HepG2 (cell line): ENCODE measurements at regions not wholly inside any gene's neighbourhood (a gene's known extent, or its start where the extent isn't known, plus 50 kb on each side); places are given as distances from the start of the nearest gene placed in this dataset.

Source experiments
- ATAC-seq: fragments of 200-7000 bp; cut with Tn5 transposase; 3 replicates; pipeline ENCODE4 v1.9.1; 2020; ENCODE audit warnings: mild to moderate bottlenecking, moderate library complexity
- BruUV-seq: library from RNA; stranded (reverse); fragments of 400-500 nt; replicated peaks from 2 replicates; lab custom pipeline; 2021; lab: Mats Ljungman, UMichigan
- CTCF ChIA-PET: fragments of 300-600 bp; formaldehyde crosslinking; extraction: SDS; loops from one replicate; lab custom pipeline; 2021; ENCODE audit warnings: low total read pairs, inconsistent platforms, low intra/inter-chr PET ratio; lab: Yijun Ruan, JAX
- POLR2A ChIA-PET: fragments of 350-600 bp; sonication (Branson Sonifier 250); formaldehyde crosslinking; loops from one replicate; lab custom pipeline; 2020; ENCODE audit warnings: antibody characterized with exemption, inconsistent platforms; lab: Yijun Ruan, JAX
- DNase-seq: peaks from one replicate; pipeline ENCODE4 v3.0.0-alpha.2; 2015; ENCODE audit warnings: low spot score
- FAIRE-seq: peaks from 3 replicates; lab custom pipeline; 2011; peaks lifted over from hg19 to GRCh38; lab: Jason Lieb, UNC
- H2AFZ ChIP-seq: one replicate; pipeline ENCODE4 v1.6.1; 2011; ENCODE audit warnings: low read length, inconsistent platforms
- H3K27ac ChIP-seq: fragments of 300-600 bp; 3 replicates; pipeline ENCODE4 v1.8.0; 2011; ENCODE audit warnings: mixed run types, mild to moderate bottlenecking, mixed read lengths, low read length, inconsistent platforms; ENCODE audit not compliant: insufficient read depth; ENCODE audit errors: extremely low read length
- H3K27me3 ChIP-seq, 2 experiments: fragments of 200-600 bp in 1 of 2; 2 replicates in 1 of 2; 3 replicates in 1 of 2; pipeline versions ENCODE4 v1.6.0 to v1.8.0; 2011; ENCODE audit warnings: low read length in 2 of 2, mild to moderate bottlenecking in 2 of 2, moderate library complexity in 2 of 2, inconsistent platforms in 1 of 2; ENCODE audit not compliant: insufficient read depth in 2 of 2, control insufficient read depth in 1 of 2
- H3K36me3 ChIP-seq, 2 experiments: fragments of 200-600 bp in 1 of 2; replicated peaks in 1 of 2; 2 replicates in 1 of 2; 3 replicates in 1 of 2; pipeline versions ENCODE4 v1.5.1 to v1.8.0; 2011; ENCODE audit warnings: low read length in 2 of 2, inconsistent platforms in 1 of 2; ENCODE audit not compliant: insufficient read depth in 2 of 2, control insufficient read depth in 1 of 2
- H3K4me1 ChIP-seq: 2 replicates; pipeline ENCODE4 v1.5.1; 2012; ENCODE audit warnings: low read length, inconsistent platforms; ENCODE audit not compliant: insufficient read depth
- H3K4me2 ChIP-seq: 2 replicates; pipeline ENCODE4 v1.6.0; 2011; ENCODE audit warnings: low read depth, low read length, inconsistent platforms
- H3K4me3 ChIP-seq, 3 experiments: fragments of 200-600 bp in 1 of 3; sonication (generic), shearing (Covaris generic) in 1 of 3; replicated peaks in 1 of 3; 2 replicates each; pipeline ENCODE4 v1.5.1; 2011 to 2016; ENCODE audit warnings: low read length in 3 of 3, inconsistent platforms in 2 of 3, low read depth in 2 of 3, mild to moderate bottlenecking in 2 of 3, control low read depth in 1 of 3, mixed read lengths in 1 of 3; ENCODE audit not compliant: insufficient read depth in 1 of 3
- H3K79me2 ChIP-seq: one replicate; pipeline ENCODE4 v1.6.1; 2011; ENCODE audit warnings: low read length, inconsistent platforms; ENCODE audit not compliant: insufficient read depth
- H3K9ac ChIP-seq: 2 replicates; pipeline ENCODE4 v1.6.0; 2011; ENCODE audit warnings: mild to moderate bottlenecking, low read depth, low read length, inconsistent platforms; ENCODE audit not compliant: insufficient read depth
- H3K9me3 ChIP-seq: 2 replicates; pipeline ENCODE4 v1.5.1; 2012; ENCODE audit warnings: mild to moderate bottlenecking, low read length
- H4K20me1 ChIP-seq: 2 replicates; pipeline ENCODE4 v1.6.0; 2011; ENCODE audit warnings: inconsistent platforms, mild to moderate bottlenecking, low read length, moderate library complexity; ENCODE audit not compliant: insufficient read depth
- FOXM1 ChIP-seq: sonication (generic); formaldehyde crosslinking; IDR thresholded peaks from 2 replicates; pipeline ENCODE4 v1.5.0; 2020; ENCODE audit warnings: missing genetic modification reagents
- HBP1 ChIP-seq: IDR thresholded peaks from 2 replicates; pipeline ENCODE4 v1.6.1; 2016; ENCODE audit warnings: low read depth, control low read depth
- HNRNPLL ChIP-seq: fragments of 200-400 bp; formaldehyde crosslinking; IDR thresholded peaks from 2 replicates; pipeline ENCODE4 v1.6.1; 2017; ENCODE audit warnings: mild to moderate bottlenecking, low read depth, low read length; ENCODE audit not compliant: poor library complexity, severe bottlenecking
- KDM6A ChIP-seq: IDR thresholded peaks from 2 replicates; pipeline ENCODE4 v1.6.1; 2016; ENCODE audit warnings: low read depth
- MLLT10 ChIP-seq: sonication (generic); formaldehyde crosslinking; IDR thresholded peaks from 2 replicates; pipeline ENCODE4 v1.4.0; 2020; ENCODE audit warnings: missing genetic modification reagents
- MZF1 ChIP-seq: sonication (generic); formaldehyde crosslinking; IDR thresholded peaks from 2 replicates; pipeline ENCODE4 v1.8.1; 2023; ENCODE audit warnings: mild to moderate bottlenecking, missing genetic modification reagents, borderline replicate concordance
- PATZ1 ChIP-seq: sonication (generic); formaldehyde crosslinking; IDR thresholded peaks from 2 replicates; pipeline ENCODE4 v1.4.0; 2020; ENCODE audit warnings: missing genetic modification reagents
- SALL1 ChIP-seq: sonication (generic); formaldehyde crosslinking; IDR thresholded peaks from 2 replicates; pipeline ENCODE4 v1.8.0; 2022; ENCODE audit warnings: mild to moderate bottlenecking, missing genetic modification reagents
- TAF15 ChIP-seq: fragments of 200-400 bp; formaldehyde crosslinking; IDR thresholded peaks from one replicate; pipeline ENCODE4 v1.6.1; 2018; ENCODE audit warnings: mild to moderate bottlenecking, low read depth, low read length; ENCODE audit not compliant: poor library complexity, severe bottlenecking
- U2AF2 ChIP-seq: fragments of 200-400 bp; formaldehyde crosslinking; IDR thresholded peaks from 2 replicates; pipeline ENCODE4 v1.6.1; 2017; ENCODE audit warnings: low read depth, mild to moderate bottlenecking, low read length
- ZNF143 ChIP-seq: sonication (generic); formaldehyde crosslinking; IDR thresholded peaks from 2 replicates; pipeline ENCODE4 v1.4.0; 2020; ENCODE audit warnings: missing genetic modification reagents
- ZNF503 ChIP-seq: sonication (generic); formaldehyde crosslinking; IDR thresholded peaks from 2 replicates; pipeline ENCODE4 v1.4.0; 2020; ENCODE audit warnings: missing genetic modification reagents
- ZNF576 ChIP-seq: sonication (generic); formaldehyde crosslinking; IDR thresholded peaks from 2 replicates; pipeline ENCODE4 v1.4.0; 2020; ENCODE audit warnings: mild to moderate bottlenecking, missing genetic modification reagents
- WGBS: methylation state at CpG from one replicate; pipeline ENCODE4 v1.1.6; 2017; ENCODE audit warnings: low lambda C conversion rate; 5-methylcytosine and 5-hydroxymethylcytosine counted together
- in situ Hi-C: cut with HindIII; loops from 2 replicates; pipeline ENCODE4 v1.10.0; 2017; ENCODE audit warnings: low pct_unique_long_range_greater_than_20kb; ENCODE audit not compliant: extremely low pct_ligation_motif_present
- intact Hi-C: fragments of 100-400 bp; cut with micrococcal nuclease; formaldehyde crosslinking; loops from one replicate; pipeline ENCODE4 v1.10.0; 2022; ENCODE audit not compliant: unreplicated experiment

- ChIA-PET POLR2A (no interaction called here), CTCF (no interaction called here)
- Histone ChIP-seq H3K4me1 (no peaks in the 10 kb centered on the region), H3K36me3 (no peaks in the 10 kb centered on the region), H3K4me3 (no peak overlapping the region), H3K79me2 (no peaks in the 10 kb centered on the region), H3K4me2 (no peak overlapping the region), H3K9me3 (no peaks in the 10 kb centered on the region), H4K20me1 (no peaks in the 10 kb centered on the region), H3K9ac (no peak overlapping the region), H3K27me3 (no peaks in the 10 kb centered on the region), H3K27ac (no peak overlapping the region), H2AFZ (no peak overlapping the region)
- DNase-seq: no peak
- intact Hi-C loops (no loop called here), in situ Hi-C loops (no loop called here)
- ATAC-seq: no peak
- TF ChIP-seq ZNF143 (CRISPR knock-in tag): no peak
- no peak for TF ChIP-seq ZNF503 (CRISPR knock-in tag)
- TF ChIP-seq MZF1 (CRISPR knock-in tag): no peak
- no peak for TF ChIP-seq HBP1 (CRISPR knock-in tag)
- no peak for TF ChIP-seq TAF15
- no peak for TF ChIP-seq SALL1 (CRISPR knock-in tag)
- no peak for TF ChIP-seq ZNF576 (CRISPR knock-in tag)
- no peak for TF ChIP-seq FOXM1 (CRISPR knock-in tag)
- TF ChIP-seq PATZ1: no peak
- TF ChIP-seq U2AF2: no peak
- TF ChIP-seq MLLT10: no peak
- no peak for TF ChIP-seq KDM6A (CRISPR knock-in tag)
- no peak for TF ChIP-seq HNRNPLL
- BruUV-seq: no TSS peak
- WGBS: 0% methylated on average over 1 of the region's 1 CpG
- no peak for FAIRE-seq
These were observed 318.7 kb upstream of the PPP2R3A start for GRCh38 chr3:135646873-135647272.
